IPS DF 19.7 (cell line): ENCODE measurements at regions not wholly inside any gene's neighbourhood (a gene's known extent, or its start where the extent isn't known, plus 50 kb on each side); places are given as distances from the start of the nearest gene placed in this dataset.

Experiments
- DNase-seq: peaks from one replicate; pipeline ENCODE4 v3.0.0-alpha.2; 2013; ENCODE audit warnings: low read depth, low spot score

GRCh38 chr15:46309914-46310313, 675.1 kb downstream of the SQOR start:
- no peak for DNase-seq

- DNase-seq = peak; percentile 38
Measured at GRCh38 chr15:46312133-46312740, 677.4 kb downstream of the SQOR start.

GRCh38 chr15:46315434-46315833, 680.6 kb downstream of the SQOR start:
- no peak for DNase-seq

GRCh38 chr15:46316024-46316423, 681.2 kb downstream of the SQOR start:
- DNase-seq = no peak

- no peak for DNase-seq
Measured at GRCh38 chr15:46317029-46317428, 682.2 kb downstream of the SQOR start.

- no peak for DNase-seq
Measured at GRCh38 chr15:46322753-46323152, 687.9 kb downstream of the SQOR start.

GRCh38 chr15:46326173-46326572, 691.3 kb downstream of the SQOR start:
- no peak for DNase-seq

GRCh38 chr15:46328821-46329220, 694.0 kb downstream of the SQOR start:
- no peak for DNase-seq

- DNase-seq = no peak
Measured at GRCh38 chr15:46329876-46330275, 695.0 kb downstream of the SQOR start.

- DNase-seq = no peak
Measured at GRCh38 chr15:46331546-46331945, 696.7 kb downstream of the SQOR start.

GRCh38 chr15:46343196-46343935, 708.5 kb downstream of the SQOR start:
- no peak for DNase-seq

GRCh38 chr15:46344115-46344724, 709.4 kb downstream of the SQOR start:
- no peak for DNase-seq

- no peak for DNase-seq
Measured at GRCh38 chr15:46344915-46345314, 710.1 kb downstream of the SQOR start.

GRCh38 chr15:46354443-46354842, 719.6 kb downstream of the SQOR start:
- no peak for DNase-seq

- DNase-seq = no peak
Measured at GRCh38 chr15:46365572-46365971, 730.7 kb downstream of the SQOR start.

- DNase-seq = no peak
Measured at GRCh38 chr15:46366360-46367007, 731.7 kb downstream of the SQOR start.

GRCh38 chr15:46383978-46384377, 749.1 kb downstream of the SQOR start:
- no peak for DNase-seq

GRCh38 chr15:46386356-46386755, 751.5 kb downstream of the SQOR start:
- DNase-seq = no peak

GRCh38 chr15:46389739-46390138, 754.9 kb downstream of the SQOR start:
- DNase-seq = no peak

GRCh38 chr15:46394463-46394862, 759.6 kb downstream of the SQOR start:
- DNase-seq = no peak

GRCh38 chr15:46408312-46408711, 773.5 kb downstream of the SQOR start:
- no peak for DNase-seq

- no peak for DNase-seq
Measured at GRCh38 chr15:46409841-46410301, 775.0 kb downstream of the SQOR start.
